H1 (cell line): ENCODE measurements at regions not wholly inside any gene's neighbourhood (a gene's known extent, or its start where the extent isn't known, plus 50 kb on each side); places are given as distances from the start of the nearest gene placed in this dataset.

Experiments used
- ATF2 ChIP-seq: IDR thresholded peaks from 2 replicates; pipeline ENCODE4 v1.6.1; 2012; ENCODE audit warnings: low read length, inconsistent platforms
- CBX8 ChIP-seq: fragments of 300-800, 300-1000 bp; sonication (generic); IDR thresholded peaks from 2 replicates; pipeline ENCODE4 v1.7.1; 2016; ENCODE audit warnings: low read depth, low read length, borderline replicate concordance
- CTCF ChIP-seq, 3 experiments: IDR thresholded peaks; 1 replicate in 2 of 3; 2 replicates in 1 of 3; pipeline versions ENCODE4 v1.5.1 to v1.6.1; 2011; ENCODE audit warnings: low read length in 3 of 3, mild to moderate bottlenecking in 3 of 3, inconsistent platforms in 2 of 3, low read depth in 1 of 3, moderate library complexity in 1 of 3; ENCODE audit not compliant: insufficient read depth in 1 of 3; ENCODE audit errors: control extremely low read depth in 1 of 3
- NANOG ChIP-seq: IDR thresholded peaks from 2 replicates; pipeline ENCODE4 v1.6.1; 2011; ENCODE audit warnings: low read length, low read depth, mild to moderate bottlenecking, inconsistent platforms; ENCODE audit not compliant: insufficient read depth, poor library complexity, severe bottlenecking
- YY1 ChIP-seq: IDR thresholded peaks from 2 replicates; pipeline ENCODE4 v1.6.1; 2011; ENCODE audit warnings: low read depth, mild to moderate bottlenecking, low read length

- TF ChIP-seq CTCF (IDR thresholded peaks at IDR 0.05; ENCODE audit: control extremely low read depth in 1 of 3, insufficient read depth in 1 of 3, low read depth in 1 of 3, low read length in 3 of 3) (peak in 2 of 3 experiments; percentile 20 to 50; a peak in 2 of 4 replicates), YY1 (no peak), NANOG (no peak), ATF2 (no peak), CBX8 (no peak)
Measured at GRCh38 chrX:23103546-23103945, 103.8 kb downstream of the DDX53 start (continued).
